HUES6 (cell line): ENCODE measurements at regions not wholly inside any gene's neighbourhood (a gene's known extent, or its start where the extent isn't known, plus 50 kb on each side); places are given as distances from the start of the nearest gene placed in this dataset.
A peak's percentile ranks its signal among the peaks of the same experiment; 100 is the strongest.
"Not testable (repeated sequence)": the region's sequence is repeated elsewhere in the genome, so short reads cannot be mapped to it uniquely, and the experiment has no call there.

Experiments
- H3K27ac ChIP-seq: 2 replicates; pipeline ENCODE4 v1.7.0; 2013; ENCODE audit warnings: low read depth, mild to moderate bottlenecking, low read length, inconsistent platforms
- H3K27me3 ChIP-seq: 2 replicates; pipeline ENCODE4 v1.6.1; 2013; ENCODE audit warnings: low read length; ENCODE audit not compliant: control insufficient read depth, insufficient read depth
- H3K36me3 ChIP-seq: 2 replicates; pipeline ENCODE4 v1.6.1; 2013; ENCODE audit warnings: low read length; ENCODE audit not compliant: control insufficient read depth, insufficient read depth
- H3K4me1 ChIP-seq: 2 replicates; pipeline ENCODE4 v1.6.1; 2013; ENCODE audit warnings: low read length; ENCODE audit not compliant: control insufficient read depth, insufficient read depth
- H3K4me3 ChIP-seq: 2 replicates; pipeline ENCODE4 v1.5.1; 2013; ENCODE audit warnings: low read depth, low read length
- H3K9ac ChIP-seq: one replicate; pipeline ENCODE4 v1.6.1; 2013; ENCODE audit warnings: mild to moderate bottlenecking, low read length
- H3K9me3 ChIP-seq: 2 replicates; pipeline ENCODE4 v1.6.1; 2013; ENCODE audit warnings: low read depth, low read length; ENCODE audit not compliant: control insufficient read depth, insufficient read depth

GRCh38 chr4:53703267-53703655 lies 112.0 kb upstream of the LNX1 start:
- no peak overlapping the region; the same call in 1 of the 2 replicates for H3K27ac ChIP-seq

DNA sequence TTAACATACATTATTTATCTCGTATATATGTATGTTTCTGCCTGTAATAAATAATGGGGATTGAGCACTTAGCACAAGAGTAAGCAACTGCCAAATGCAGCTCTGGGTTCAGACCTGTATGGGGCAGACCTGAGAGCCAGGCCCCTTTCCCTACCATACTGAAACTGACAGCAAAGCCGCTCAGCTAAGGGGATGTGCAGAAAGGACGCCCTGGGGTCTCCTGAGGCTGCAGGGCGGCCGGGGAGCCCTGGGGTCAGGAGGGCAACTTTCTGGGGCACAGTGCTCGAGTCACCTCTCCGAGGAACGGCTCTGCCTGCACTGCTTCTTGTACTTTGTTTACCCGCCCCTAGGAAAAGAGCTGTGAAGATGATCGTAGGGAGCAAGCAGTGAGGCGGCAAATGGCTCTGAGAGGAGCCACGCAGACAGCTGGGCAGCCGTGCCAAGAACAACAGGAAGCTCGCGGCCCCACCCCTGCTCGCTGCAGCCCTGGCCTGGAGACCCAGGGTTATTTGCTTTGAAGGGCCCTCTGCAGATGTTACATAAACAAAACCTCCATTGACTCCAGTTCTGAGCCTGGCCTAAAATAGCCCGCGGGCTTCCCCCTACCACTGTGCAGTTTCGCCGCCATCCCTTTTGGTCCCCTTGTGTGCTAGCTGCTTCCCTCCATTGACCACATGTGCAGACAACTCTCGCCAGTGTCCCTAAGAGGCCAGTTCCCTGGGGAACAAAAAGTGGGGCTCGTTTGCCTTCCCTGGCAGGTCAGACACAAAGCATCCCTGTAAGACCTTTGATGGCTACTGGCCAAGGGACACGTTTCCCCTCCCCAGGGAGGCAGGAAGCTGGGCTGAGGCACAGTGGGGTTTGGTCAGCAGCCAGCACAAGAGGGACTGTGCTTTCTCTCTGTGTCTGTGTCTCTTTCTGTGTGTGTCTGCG lies 111.3 kb upstream of the LNX1 start:
- no peaks in the 10 kb centered on the region for H3K36me3 ChIP-seq
- peaks cover 17% of the 10 kb centered on the region for H3K4me1 ChIP-seq
- H3K9ac ChIP-seq: peak overlapping the region; percentile 43
- H3K4me3 ChIP-seq: peak overlapping the region; percentile 31; the same call in 1 of the 2 replicates
- H3K27me3 ChIP-seq: no peaks in the 10 kb centered on the region
- no peaks in the 10 kb centered on the region for H3K9me3 ChIP-seq
- H3K27ac ChIP-seq: no peak overlapping the region; the same call in 1 of the 2 replicates

More at GRCh38 chr4:53703267-53703655, 112.0 kb upstream of the LNX1 start:
- H3K4me3 ChIP-seq: no peak overlapping the region
- H3K27me3 ChIP-seq: no peaks in the 10 kb centered on the region
- H3K4me1 ChIP-seq: peaks cover 17% of the 10 kb centered on the region
- no peaks in the 10 kb centered on the region for H3K36me3 ChIP-seq
- H3K9me3 ChIP-seq: no peaks in the 10 kb centered on the region
- H3K9ac ChIP-seq: no peak overlapping the region

DNA sequence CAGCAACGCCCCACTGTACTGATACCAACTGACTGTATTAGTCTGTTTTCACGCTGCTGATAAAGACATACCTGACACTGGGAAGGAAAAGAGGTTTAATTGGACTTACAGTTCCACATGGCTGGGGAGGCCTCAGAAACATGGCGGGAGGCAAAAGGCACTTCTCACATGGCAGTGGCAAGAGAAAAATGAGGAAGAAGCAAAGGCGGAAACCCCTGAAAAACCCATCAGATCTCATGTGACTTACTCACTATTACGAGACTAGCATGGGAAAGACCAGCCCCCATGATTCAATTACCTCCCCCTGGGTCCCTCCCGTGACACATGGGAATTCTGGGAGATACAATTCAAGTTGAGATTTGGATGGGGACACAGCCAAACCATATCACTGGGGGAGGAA lies 110.0 kb upstream of the LNX1 start:
- H3K36me3 ChIP-seq, H3K27me3 ChIP-seq, H3K9me3 ChIP-seq, H3K27ac ChIP-seq, H3K9ac ChIP-seq, H3K4me3 ChIP-seq: not testable (repeated sequence)
- peaks cover 17% of the 10 kb centered on the region for H3K4me1 ChIP-seq

DNA sequence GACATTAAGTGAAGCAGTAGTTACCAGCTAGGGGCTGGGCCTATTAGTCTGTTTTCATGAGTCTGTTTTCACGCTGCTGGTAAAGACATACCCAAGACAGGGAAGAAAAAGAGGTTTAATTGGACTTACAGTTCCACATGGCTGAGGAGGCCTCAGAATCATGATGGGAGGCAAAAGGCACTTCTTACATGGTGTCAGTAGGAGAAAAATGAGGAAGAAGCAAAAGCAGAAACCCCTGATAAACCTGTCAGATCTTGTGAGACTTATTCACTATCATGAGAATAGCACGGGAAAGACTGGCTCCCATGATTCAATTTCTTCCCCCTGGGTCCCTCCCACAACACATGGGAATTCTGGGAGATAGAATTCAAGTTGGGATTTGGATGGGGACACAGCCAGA lies 108.0 kb upstream of the LNX1 start:
- H3K4me1 ChIP-seq: peaks cover 13% of the 10 kb centered on the region
- H3K27ac ChIP-seq: not testable (repeated sequence)

DNA sequence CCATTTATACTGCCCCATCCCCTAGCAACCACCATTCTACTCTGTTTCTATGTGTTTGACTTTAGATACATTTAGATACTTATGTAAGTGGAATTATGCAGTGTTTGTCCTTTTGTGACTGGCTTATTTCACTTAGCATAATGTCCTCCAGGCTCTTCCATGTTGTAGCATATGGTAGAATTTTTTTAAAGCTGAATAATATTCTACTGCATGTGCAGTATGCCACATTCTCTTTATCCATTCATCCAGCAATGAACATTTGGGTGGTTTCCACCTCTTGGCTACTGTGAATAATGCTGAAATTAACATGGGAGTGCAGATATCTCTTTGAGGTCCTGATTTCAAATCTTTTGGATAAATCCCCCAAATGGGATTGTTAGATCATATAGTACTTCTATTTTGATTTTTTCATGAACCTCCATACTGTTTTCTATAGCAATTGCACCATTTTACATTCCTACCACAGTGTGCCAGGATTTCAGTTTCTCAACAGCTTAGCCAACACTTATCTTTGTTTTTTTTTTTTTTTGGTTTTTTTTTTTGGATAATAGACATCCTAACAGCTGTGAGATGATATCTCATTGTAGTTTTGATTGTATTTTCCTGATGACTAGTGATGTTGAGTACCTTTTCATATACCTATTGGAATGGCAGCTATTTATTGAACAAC lies 105.9 kb upstream of the LNX1 start:
- no peak overlapping the region for H3K27ac ChIP-seq
- no peaks in the 10 kb centered on the region for H3K27me3 ChIP-seq
- no peaks in the 10 kb centered on the region for H3K9me3 ChIP-seq
- H3K4me3 ChIP-seq: no peak overlapping the region
- H3K9ac ChIP-seq: no peak overlapping the region
- no peaks in the 10 kb centered on the region for H3K36me3 ChIP-seq
- no peaks in the 10 kb centered on the region for H3K4me1 ChIP-seq

More for the DNA sequence above, 108.0 kb upstream of the LNX1 start:
- H3K27me3 ChIP-seq, H3K4me3 ChIP-seq, H3K36me3 ChIP-seq, H3K9ac ChIP-seq, H3K9me3 ChIP-seq: not testable (repeated sequence)

DNA sequence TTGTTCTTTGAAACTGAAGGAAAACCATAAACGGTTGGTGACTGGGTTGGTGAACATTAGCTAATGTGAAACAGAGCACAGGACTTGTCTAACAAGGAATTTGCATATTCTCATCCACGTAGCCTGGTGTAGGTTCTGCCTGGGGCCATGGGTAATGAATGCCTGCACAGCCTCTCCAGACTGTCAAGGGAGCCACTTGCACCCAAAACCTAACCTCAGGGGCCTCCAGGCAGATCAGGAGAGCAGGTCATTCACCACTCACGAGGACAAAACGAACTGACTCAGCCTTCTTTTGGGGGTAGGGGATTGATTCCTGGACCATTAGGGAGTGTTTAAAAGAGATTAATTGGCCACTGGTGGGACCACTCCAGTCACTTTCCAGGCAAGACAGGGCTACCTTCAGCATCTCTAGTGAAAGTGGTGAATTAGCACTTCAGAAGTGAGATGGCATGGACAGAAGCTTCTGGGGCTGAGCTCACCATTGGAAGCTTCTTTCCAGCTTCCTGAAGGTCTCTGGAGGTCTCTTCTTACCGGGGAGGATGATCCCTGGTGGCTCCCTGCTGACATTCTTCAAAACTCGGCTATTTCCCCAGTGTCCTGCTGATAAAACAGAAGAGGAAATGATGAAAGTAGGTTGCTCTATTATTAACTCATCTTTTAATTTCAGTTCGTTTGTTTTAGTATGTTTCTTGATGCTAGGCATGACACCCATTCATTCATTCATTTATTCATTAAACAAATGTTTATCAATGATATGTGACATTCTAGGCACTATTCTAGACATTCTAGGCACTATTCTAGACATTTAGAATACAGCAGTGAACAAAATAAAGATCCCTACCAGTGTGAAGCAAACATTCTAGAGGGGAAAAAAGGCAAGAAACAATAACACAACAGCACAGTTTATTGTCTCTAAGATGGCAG lies 104.5 kb upstream of the LNX1 start:
- H3K4me3 ChIP-seq: no peak overlapping the region

GRCh38 chr4:53694666-53695065 lies 103.4 kb upstream of the LNX1 start:
- Histone ChIP-seq H3K4me3 (no peak overlapping the region), H3K27me3 (no peaks in the 10 kb centered on the region), H3K27ac (no peak overlapping the region), H3K9me3 (no peaks in the 10 kb centered on the region), H3K36me3 (no peaks in the 10 kb centered on the region), H3K9ac (no peak overlapping the region), H3K4me1 (no peaks in the 10 kb centered on the region)

More for the DNA sequence above, 104.5 kb upstream of the LNX1 start:
- Histone ChIP-seq H3K36me3 (no peaks in the 10 kb centered on the region), H3K27ac (no peak overlapping the region), H3K9ac (no peak overlapping the region), H3K27me3 (no peaks in the 10 kb centered on the region), H3K9me3 (no peaks in the 10 kb centered on the region), H3K4me1 (no peaks in the 10 kb centered on the region)

GRCh38 chr4:53693909-53694308 lies 102.6 kb upstream of the LNX1 start:
- Histone ChIP-seq H3K4me3 (no peak overlapping the region), H3K27me3 (no peaks in the 10 kb centered on the region), H3K9me3 (no peaks in the 10 kb centered on the region), H3K9ac (no peak overlapping the region), H3K4me1 (no peaks in the 10 kb centered on the region), H3K27ac (no peak overlapping the region), H3K36me3 (no peaks in the 10 kb centered on the region)

- Histone ChIP-seq H3K9ac (no peak overlapping the region), H3K27me3 (no peaks in the 10 kb centered on the region), H3K4me3 (no peak overlapping the region), H3K4me1 (no peaks in the 10 kb centered on the region), H3K9me3 (no peaks in the 10 kb centered on the region), H3K27ac (no peak overlapping the region), H3K36me3 (no peaks in the 10 kb centered on the region)
Measured at GRCh38 chr4:53693408-53693807, 102.1 kb upstream of the LNX1 start.

DNA sequence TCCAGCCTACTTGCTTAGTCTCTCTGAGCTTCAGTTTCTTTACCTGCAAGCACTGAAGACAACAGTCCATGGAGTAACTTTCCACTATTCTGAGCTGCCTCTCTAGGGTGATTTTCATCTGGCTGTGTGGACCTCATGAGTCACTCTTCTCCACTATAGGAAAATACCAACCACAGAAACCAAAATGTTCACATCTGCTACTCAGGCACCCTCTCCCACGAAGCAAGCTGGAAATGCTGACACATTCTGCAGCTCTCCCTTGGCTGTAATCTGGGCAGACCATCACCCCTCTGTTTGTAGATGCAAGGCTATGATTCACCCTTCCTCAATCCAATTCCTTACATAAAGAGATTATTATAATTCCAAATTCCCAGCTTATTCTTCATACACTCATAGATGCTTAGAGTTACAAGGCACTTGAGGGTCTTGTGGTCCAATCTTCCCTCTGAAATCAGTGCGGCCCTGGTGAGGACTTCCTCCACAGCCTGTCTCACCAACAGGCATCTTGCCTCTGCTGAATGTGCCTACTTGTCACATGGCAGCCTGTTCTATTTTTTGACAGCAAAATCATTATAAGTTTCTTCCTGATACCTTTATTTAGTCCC lies 97.0 kb upstream of the LNX1 start:
- Histone ChIP-seq H3K4me3 (no peak overlapping the region), H3K9ac (no peak overlapping the region), H3K27me3 (no peaks in the 10 kb centered on the region), H3K36me3 (no peaks in the 10 kb centered on the region), H3K9me3 (no peaks in the 10 kb centered on the region), H3K4me1 (no peaks in the 10 kb centered on the region), H3K27ac (no peak overlapping the region)
